ENCODE measurements at regions not wholly inside any gene's neighbourhood (a gene's known extent, or its start where the extent isn't known, plus 50 kb on each side); places are given as distances from the start of the nearest gene placed in this dataset.

DNA sequence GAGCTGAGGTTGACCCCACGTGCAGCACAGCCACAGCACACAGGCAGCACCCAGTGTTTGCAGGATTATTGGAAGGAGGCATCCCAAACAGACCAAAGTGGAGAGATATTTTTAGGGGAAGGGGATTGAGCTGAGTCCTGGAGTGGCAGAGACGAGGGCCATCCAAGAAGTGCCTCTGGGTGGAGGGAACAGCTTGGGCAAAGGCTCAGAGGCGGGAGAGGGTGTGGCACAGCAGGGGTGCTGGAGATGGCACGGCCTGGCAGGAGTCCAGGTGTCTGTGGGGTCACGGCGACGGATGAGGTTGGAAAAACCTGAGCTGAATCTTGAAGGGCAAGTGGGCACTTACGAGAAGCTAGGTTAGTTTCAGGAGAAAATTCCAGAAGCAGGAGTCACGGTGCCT lies 60.6 kb downstream of the INHBB start:
- no peak for DNase-seq
- peaks cover 8% of the 10 kb centered on the region for H3K9me3 ChIP-seq (ENCODE audit: insufficient read depth, low read depth, low read length)
- H2AFZ ChIP-seq (ENCODE audit: insufficient read depth, low read length, poor library complexity), result no peak overlapping the region
- H3K4me3 ChIP-seq (ENCODE audit: low read depth, low read length), result no peak overlapping the region
- no peak overlapping the region for H4K8ac ChIP-seq (ENCODE audit: low read depth, low read length)
- no peak overlapping the region for H2BK5ac ChIP-seq (ENCODE audit: low read depth, low read length, poor library complexity)
- no peak overlapping the region for H4K91ac ChIP-seq (ENCODE audit: low read depth, low read length)
- no peak overlapping the region for H2AK5ac ChIP-seq (ENCODE audit: low read length)
- no peak overlapping the region for H3K18ac ChIP-seq (ENCODE audit: low read length)
- H3K14ac ChIP-seq (ENCODE audit: low read length), result no peak overlapping the region
- no peak overlapping the region for H3K4ac ChIP-seq (ENCODE audit: low read depth, low read length)
- H2BK120ac ChIP-seq (ENCODE audit: insufficient read depth, low read length, poor library complexity), result no peak overlapping the region
- no peaks in the 10 kb centered on the region for H3K79me1 ChIP-seq (ENCODE audit: low read length)
- no peak overlapping the region for H3K23ac ChIP-seq (ENCODE audit: low read length)
- no peaks in the 10 kb centered on the region for H3K36me3 ChIP-seq (ENCODE audit: control insufficient read depth in 1 of 2, insufficient read depth in 2 of 2, low read length in 2 of 2)
- H3K4me2 ChIP-seq (ENCODE audit: low read length), result no peak overlapping the region
- H3K27me3 ChIP-seq (ENCODE audit: insufficient read depth, low read length), result no peaks in the 10 kb centered on the region
- no CpG with 5 or more reads among the region's 9 CpGs for WGBS (ENCODE audit: extremely low coverage, insufficient coverage, insufficient read length)
- H3K4me1 ChIP-seq (ENCODE audit: control insufficient read depth in 1 of 2, insufficient read depth in 2 of 2, low read length in 2 of 2), result peaks cover 0 to 2% of the 10 kb centered on the region in 2 experiments
- no peak overlapping the region for H3K27ac ChIP-seq (ENCODE audit: low read depth, low read length)
- H2BK12ac ChIP-seq (ENCODE audit: low read length), result no peak overlapping the region
- H3K9ac ChIP-seq (ENCODE audit: low read length), result no peak overlapping the region
- H3K79me2 ChIP-seq (ENCODE audit: control insufficient read depth, insufficient read depth, low read length, poor library complexity), result no peaks in the 10 kb centered on the region
- H4K12ac ChIP-seq (ENCODE audit: low read depth, low read length), result no peak overlapping the region

GRCh38 chr2:120410487-120410886 lies 64.6 kb downstream of the INHBB start:
- no peak overlapping the region for H3K4me2 ChIP-seq (ENCODE audit: low read length)
- no peaks in the 10 kb centered on the region for H3K79me1 ChIP-seq (ENCODE audit: low read length)
- WGBS (ENCODE audit: extremely low coverage, insufficient coverage, insufficient read length), result no CpG with 5 or more reads among the region's 3 CpGs
- H2BK5ac ChIP-seq (ENCODE audit: low read depth, low read length, poor library complexity), result no peak overlapping the region
- H4K8ac ChIP-seq (ENCODE audit: low read depth, low read length), result no peak overlapping the region
- H2BK120ac ChIP-seq (ENCODE audit: insufficient read depth, low read length, poor library complexity), result no peak overlapping the region
- H3K9me3 ChIP-seq (ENCODE audit: insufficient read depth, low read depth, low read length), result peaks cover 2% of the 10 kb centered on the region
- no peaks in the 10 kb centered on the region for H3K4me1 ChIP-seq (ENCODE audit: control insufficient read depth in 1 of 2, insufficient read depth in 2 of 2, low read length in 2 of 2)
- H3K14ac ChIP-seq (ENCODE audit: low read length), result no peak overlapping the region
- no peak overlapping the region for H3K9ac ChIP-seq (ENCODE audit: low read length)
- no peak overlapping the region for H2BK12ac ChIP-seq (ENCODE audit: low read length)
- H3K23ac ChIP-seq (ENCODE audit: low read length), result no peak overlapping the region
- no peak overlapping the region for H3K4ac ChIP-seq (ENCODE audit: low read depth, low read length)
- no peaks in the 10 kb centered on the region for H3K36me3 ChIP-seq (ENCODE audit: control insufficient read depth in 1 of 2, insufficient read depth in 2 of 2, low read length in 2 of 2)
- no peak overlapping the region for H3K4me3 ChIP-seq (ENCODE audit: low read depth, low read length)
- no peak overlapping the region for H4K12ac ChIP-seq (ENCODE audit: low read depth, low read length)
- H3K79me2 ChIP-seq (ENCODE audit: control insufficient read depth, insufficient read depth, low read length, poor library complexity), result no peaks in the 10 kb centered on the region
- H4K91ac ChIP-seq (ENCODE audit: low read depth, low read length), result no peak overlapping the region
- H2AFZ ChIP-seq (ENCODE audit: insufficient read depth, low read length, poor library complexity), result no peak overlapping the region
- no peak for DNase-seq
- H3K27me3 ChIP-seq (ENCODE audit: insufficient read depth, low read length), result no peaks in the 10 kb centered on the region
- H3K18ac ChIP-seq (ENCODE audit: low read length), result no peak overlapping the region
- no peak overlapping the region for H2AK5ac ChIP-seq (ENCODE audit: low read length)
- no peak overlapping the region for H3K27ac ChIP-seq (ENCODE audit: low read depth, low read length)

DNA sequence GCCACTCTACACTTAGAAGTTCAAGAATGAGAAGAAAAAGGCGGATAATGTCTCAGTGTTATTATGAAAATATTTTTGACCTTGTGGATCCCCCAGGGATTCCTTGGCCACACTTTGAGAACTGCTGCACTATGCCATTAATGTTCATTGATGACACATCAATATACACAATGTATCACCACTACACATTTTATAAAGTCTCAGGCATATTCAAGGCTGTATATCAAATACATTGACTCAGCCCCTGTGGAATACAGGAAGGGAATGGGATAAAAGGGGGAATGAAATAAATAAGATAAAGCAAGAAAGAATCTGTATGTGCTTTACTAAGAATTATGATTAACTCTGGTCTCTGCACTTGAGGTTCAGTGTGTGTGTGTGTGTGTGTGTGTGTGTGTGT lies 69.1 kb downstream of the INHBB start:
- Histone ChIP-seq H3K27ac (ENCODE audit: low read depth, low read length) (no peak overlapping the region), H3K18ac (ENCODE audit: low read length) (no peak overlapping the region), H3K9me3 (ENCODE audit: insufficient read depth, low read depth, low read length) (peaks cover 3% of the 10 kb centered on the region), H3K36me3 (ENCODE audit: control insufficient read depth in 1 of 2, insufficient read depth in 2 of 2, low read length in 2 of 2) (no peaks in the 10 kb centered on the region), H3K4me3 (ENCODE audit: low read depth, low read length) (no peak overlapping the region), H2AFZ (ENCODE audit: insufficient read depth, low read length, poor library complexity) (no peak overlapping the region), H3K14ac (ENCODE audit: low read length) (no peak overlapping the region), H3K4me1 (ENCODE audit: control insufficient read depth in 1 of 2, insufficient read depth in 2 of 2, low read length in 2 of 2) (no peaks in the 10 kb centered on the region), H2BK12ac (ENCODE audit: low read length) (no peak overlapping the region), H3K4ac (ENCODE audit: low read depth, low read length) (no peak overlapping the region), H4K8ac (ENCODE audit: low read depth, low read length) (no peak overlapping the region), H3K27me3 (ENCODE audit: insufficient read depth, low read length) (no peaks in the 10 kb centered on the region), H4K91ac (ENCODE audit: low read depth, low read length) (no peak overlapping the region), H3K4me2 (ENCODE audit: low read length) (no peak overlapping the region), H2BK5ac (ENCODE audit: low read depth, low read length, poor library complexity) (no peak overlapping the region), H3K23ac (ENCODE audit: low read length) (no peak overlapping the region), H2AK5ac (ENCODE audit: low read length) (no peak overlapping the region), H3K79me1 (ENCODE audit: low read length) (no peaks in the 10 kb centered on the region), H4K12ac (ENCODE audit: low read depth, low read length) (no peak overlapping the region), H2BK120ac (ENCODE audit: insufficient read depth, low read length, poor library complexity) (no peak overlapping the region), H3K79me2 (ENCODE audit: control insufficient read depth, insufficient read depth, low read length, poor library complexity) (no peaks in the 10 kb centered on the region), H3K9ac (ENCODE audit: low read length) (no peak overlapping the region)
- no CpG with 5 or more reads among the region's 1 CpG for WGBS (ENCODE audit: extremely low coverage, insufficient coverage, insufficient read length)
- no peak for DNase-seq

GRCh38 chr2:120415728-120416509 lies 70.0 kb downstream of the INHBB start:
- Histone ChIP-seq H3K27me3 (ENCODE audit: insufficient read depth, low read length) (no peaks in the 10 kb centered on the region), H4K91ac (ENCODE audit: low read depth, low read length) (no peak overlapping the region), H3K23ac (ENCODE audit: low read length) (no peak overlapping the region), H3K79me1 (ENCODE audit: low read length) (no peaks in the 10 kb centered on the region), H3K27ac (ENCODE audit: low read depth, low read length) (no peak overlapping the region), H3K9ac (ENCODE audit: low read length) (no peak overlapping the region), H2BK120ac (ENCODE audit: insufficient read depth, low read length, poor library complexity) (no peak overlapping the region), H3K14ac (ENCODE audit: low read length) (no peak overlapping the region), H3K4me1 (ENCODE audit: control insufficient read depth in 1 of 2, insufficient read depth in 2 of 2, low read length in 2 of 2) (no peaks in the 10 kb centered on the region), H3K4ac (ENCODE audit: low read depth, low read length) (no peak overlapping the region), H4K12ac (ENCODE audit: low read depth, low read length) (no peak overlapping the region), H2AK5ac (ENCODE audit: low read length) (no peak overlapping the region), H2BK5ac (ENCODE audit: low read depth, low read length, poor library complexity) (no peak overlapping the region), H2BK12ac (ENCODE audit: low read length) (no peak overlapping the region), H3K9me3 (ENCODE audit: insufficient read depth, low read depth, low read length) (peaks cover 3% of the 10 kb centered on the region), H3K36me3 (ENCODE audit: control insufficient read depth in 1 of 2, insufficient read depth in 2 of 2, low read length in 2 of 2) (no peaks in the 10 kb centered on the region), H3K4me3 (ENCODE audit: low read depth, low read length) (no peak overlapping the region), H3K4me2 (ENCODE audit: low read length) (no peak overlapping the region), H3K18ac (ENCODE audit: low read length) (no peak overlapping the region), H3K79me2 (ENCODE audit: control insufficient read depth, insufficient read depth, low read length, poor library complexity) (no peaks in the 10 kb centered on the region), H2AFZ (ENCODE audit: insufficient read depth, low read length, poor library complexity) (no peak overlapping the region), H4K8ac (ENCODE audit: low read depth, low read length) (no peak overlapping the region)
- no CpG with 5 or more reads among the region's 13 CpGs for WGBS (ENCODE audit: extremely low coverage, insufficient coverage, insufficient read length)
- no peak for DNase-seq

Measured in trophoblast cell (in vitro differentiated cells and primary cell).